ENCODE measurements at regions not wholly inside any gene's neighbourhood (a gene's known extent, or its start where the extent isn't known, plus 50 kb on each side); places are given as distances from the start of the nearest gene placed in this dataset.

DNA sequence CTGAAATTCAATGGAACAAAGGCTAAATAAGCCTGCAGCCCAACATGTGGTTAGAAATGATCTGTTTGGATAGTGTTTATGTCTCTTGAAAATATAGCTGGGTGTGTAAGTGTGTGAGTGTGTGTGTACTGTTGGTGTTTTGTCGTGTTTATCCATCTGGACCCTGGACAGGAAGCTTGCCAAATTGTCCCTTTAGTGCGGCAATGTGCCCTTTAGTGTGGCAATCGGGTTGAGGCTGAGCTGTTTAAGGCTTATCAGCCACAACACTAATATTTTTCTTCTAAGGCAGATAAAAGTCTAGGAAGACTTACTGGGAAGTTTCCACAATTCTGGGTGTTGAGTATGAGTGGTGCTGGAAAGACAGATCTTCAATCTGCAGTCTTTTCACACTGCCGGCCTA is 180.2 kb downstream of the YTHDC2 start:
- Histone ChIP-seq H3K27ac (ENCODE audit: low read length) (no peak overlapping the region), H4K20me1 (ENCODE audit: insufficient read depth, low read length) (no peaks in the 10 kb centered on the region), H3K27me3 (ENCODE audit: low read depth, low read length) (no peaks in the 10 kb centered on the region), H3K36me3 (replicated peaks; ENCODE audit: low read depth, low read length) (no peaks in the 10 kb centered on the region), H3K4me3 (ENCODE audit: low read length) (no peak overlapping the region), H2AFZ (ENCODE audit: low read depth, low read length) (no peak overlapping the region), H3K9me3 (ENCODE audit: insufficient read depth, low read length) (no peaks in the 10 kb centered on the region), H3K79me2 (ENCODE audit: low read length) (no peaks in the 10 kb centered on the region), H3K9ac (ENCODE audit: low read length) (no peak overlapping the region), H3K4me1 (ENCODE audit: low read length) (no peaks in the 10 kb centered on the region), H3K4me2 (ENCODE audit: low read length) (no peak overlapping the region)
- TF ChIP-seq, protein P1, sequence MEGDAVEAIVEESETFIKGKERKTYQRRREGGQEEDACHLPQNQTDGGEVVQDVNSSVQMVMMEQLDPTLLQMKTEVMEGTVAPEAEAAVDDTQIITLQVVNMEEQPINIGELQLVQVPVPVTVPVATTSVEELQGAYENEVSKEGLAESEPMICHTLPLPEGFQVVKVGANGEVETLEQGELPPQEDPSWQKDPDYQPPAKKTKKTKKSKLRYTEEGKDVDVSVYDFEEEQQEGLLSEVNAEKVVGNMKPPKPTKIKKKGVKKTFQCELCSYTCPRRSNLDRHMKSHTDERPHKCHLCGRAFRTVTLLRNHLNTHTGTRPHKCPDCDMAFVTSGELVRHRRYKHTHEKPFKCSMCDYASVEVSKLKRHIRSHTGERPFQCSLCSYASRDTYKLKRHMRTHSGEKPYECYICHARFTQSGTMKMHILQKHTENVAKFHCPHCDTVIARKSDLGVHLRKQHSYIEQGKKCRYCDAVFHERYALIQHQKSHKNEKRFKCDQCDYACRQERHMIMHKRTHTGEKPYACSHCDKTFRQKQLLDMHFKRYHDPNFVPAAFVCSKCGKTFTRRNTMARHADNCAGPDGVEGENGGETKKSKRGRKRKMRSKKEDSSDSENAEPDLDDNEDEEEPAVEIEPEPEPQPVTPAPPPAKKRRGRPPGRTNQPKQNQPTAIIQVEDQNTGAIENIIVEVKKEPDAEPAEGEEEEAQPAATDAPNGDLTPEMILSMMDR (IDR thresholded peaks at IDR 0.05; ENCODE audit: low read depth, low read length) = no peak
- no peak for TF ChIP-seq EZH2phosphoT487 (IDR thresholded peaks at IDR 0.05; ENCODE audit: low read depth)

DNA sequence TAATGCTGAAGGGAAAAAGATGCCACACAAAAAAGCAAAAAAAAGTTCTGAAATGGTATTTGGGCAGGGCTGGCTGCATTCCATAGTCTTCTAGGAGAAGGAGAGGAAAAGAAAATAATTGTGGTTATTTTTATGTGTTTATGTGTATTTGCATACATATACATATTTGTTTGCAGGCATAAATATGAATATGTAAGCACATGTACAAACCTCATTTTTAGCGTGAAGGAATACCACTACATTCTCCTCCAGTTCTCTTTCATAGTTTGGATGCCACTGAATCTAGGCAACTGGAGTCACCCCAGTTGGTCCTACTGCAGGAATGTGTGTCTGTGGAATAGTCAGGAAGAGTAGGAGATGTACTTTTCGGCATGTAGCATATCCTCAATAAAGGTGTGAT is 181.1 kb downstream of the YTHDC2 start:
- Histone ChIP-seq H3K79me2 (ENCODE audit: low read length) (no peaks in the 10 kb centered on the region), H3K4me3 (ENCODE audit: low read length) (no peak overlapping the region), H4K20me1 (ENCODE audit: insufficient read depth, low read length) (no peaks in the 10 kb centered on the region), H3K4me1 (ENCODE audit: low read length) (no peaks in the 10 kb centered on the region), H3K9ac (ENCODE audit: low read length) (no peak overlapping the region), H3K27ac (ENCODE audit: low read length) (no peak overlapping the region), H3K9me3 (ENCODE audit: insufficient read depth, low read length) (no peaks in the 10 kb centered on the region), H3K36me3 (replicated peaks; ENCODE audit: low read depth, low read length) (no peaks in the 10 kb centered on the region), H2AFZ (ENCODE audit: low read depth, low read length) (no peak overlapping the region), H3K27me3 (ENCODE audit: low read depth, low read length) (no peaks in the 10 kb centered on the region), H3K4me2 (ENCODE audit: low read length) (no peak overlapping the region)
- TF ChIP-seq, protein P1 (IDR thresholded peaks at IDR 0.05; ENCODE audit: low read depth, low read length) = no peak
- TF ChIP-seq EZH2phosphoT487 (IDR thresholded peaks at IDR 0.05; ENCODE audit: low read depth) = no peak

DNA sequence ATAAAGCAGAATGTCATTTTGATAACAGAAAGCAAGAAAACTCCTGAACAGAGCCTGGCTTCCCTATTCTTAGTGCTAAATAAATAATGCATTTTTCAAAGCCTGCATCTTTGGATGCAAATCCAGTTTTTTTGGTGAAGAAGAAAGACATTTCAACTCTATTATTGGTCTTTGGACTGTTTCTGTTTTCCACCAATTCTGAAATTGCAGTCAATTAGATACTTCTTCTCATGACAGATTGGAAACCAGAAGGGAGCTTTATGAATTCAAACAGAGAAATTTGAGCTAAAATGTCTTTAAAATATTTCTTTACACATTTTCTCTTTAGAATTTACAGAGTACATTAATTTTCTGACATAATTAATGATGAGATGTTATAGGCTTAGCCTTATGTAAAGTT is 189.8 kb downstream of the YTHDC2 start:
- no peak overlapping the region for H2AFZ ChIP-seq (ENCODE audit: low read depth, low read length)

DNA sequence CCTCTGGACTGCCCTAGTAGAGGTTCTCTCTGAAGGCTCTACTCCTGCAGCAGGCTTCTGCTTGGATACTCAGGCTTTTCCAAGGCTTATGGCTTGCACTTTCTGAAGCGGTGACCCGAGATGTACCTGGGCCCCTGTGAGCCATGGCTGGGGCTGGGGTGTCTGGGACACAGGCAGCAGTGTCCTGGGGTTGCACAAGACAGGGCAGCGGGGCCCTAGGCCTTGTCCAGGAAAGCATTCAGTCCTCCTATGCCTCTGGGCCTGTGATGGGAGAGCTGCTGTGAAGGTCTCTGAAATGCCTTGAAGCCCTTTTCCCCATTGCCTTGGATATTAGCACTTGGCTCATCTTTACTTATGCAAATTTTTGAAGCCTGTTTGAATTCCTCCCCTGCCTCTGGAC is 192.2 kb downstream of the YTHDC2 start:
- Histone ChIP-seq H3K9ac (ENCODE audit: low read length) (no peak overlapping the region), H2AFZ (ENCODE audit: low read depth, low read length) (no peak overlapping the region), H3K79me2 (ENCODE audit: low read length) (no peaks in the 10 kb centered on the region), H3K27ac (ENCODE audit: low read length) (no peak overlapping the region), H3K36me3 (replicated peaks; ENCODE audit: low read depth, low read length) (no peaks in the 10 kb centered on the region), H3K4me1 (ENCODE audit: low read length) (no peaks in the 10 kb centered on the region), H4K20me1 (ENCODE audit: insufficient read depth, low read length) (no peaks in the 10 kb centered on the region), H3K4me2 (ENCODE audit: low read length) (no peak overlapping the region), H3K9me3 (ENCODE audit: insufficient read depth, low read length) (no peaks in the 10 kb centered on the region), H3K27me3 (ENCODE audit: low read depth, low read length) (no peaks in the 10 kb centered on the region), H3K4me3 (ENCODE audit: low read length) (no peak overlapping the region)
- no peak for TF ChIP-seq EZH2phosphoT487 (IDR thresholded peaks at IDR 0.05; ENCODE audit: low read depth)
- TF ChIP-seq, protein P1 (IDR thresholded peaks at IDR 0.05; ENCODE audit: low read depth, low read length) = no peak

More for the DNA sequence above, 189.8 kb downstream of the YTHDC2 start:
- Histone ChIP-seq H3K9me3 (ENCODE audit: insufficient read depth, low read length) (no peaks in the 10 kb centered on the region), H3K4me2 (ENCODE audit: low read length) (no peak overlapping the region), H3K79me2 (ENCODE audit: low read length) (no peaks in the 10 kb centered on the region), H4K20me1 (ENCODE audit: insufficient read depth, low read length) (no peaks in the 10 kb centered on the region), H3K9ac (ENCODE audit: low read length) (no peak overlapping the region), H3K27ac (ENCODE audit: low read length) (no peak overlapping the region), H3K36me3 (replicated peaks; ENCODE audit: low read depth, low read length) (no peaks in the 10 kb centered on the region), H3K4me1 (ENCODE audit: low read length) (no peaks in the 10 kb centered on the region), H3K27me3 (ENCODE audit: low read depth, low read length) (no peaks in the 10 kb centered on the region), H3K4me3 (ENCODE audit: low read length) (no peak overlapping the region)
- no peak for TF ChIP-seq EZH2phosphoT487 (IDR thresholded peaks at IDR 0.05; ENCODE audit: low read depth)
- TF ChIP-seq, protein P1 (IDR thresholded peaks at IDR 0.05; ENCODE audit: low read depth, low read length) = no peak
